NOMO-1 treated with dmso at 0.1 percent for 144 hours (cell line): ENCODE measurements at regions not wholly inside any gene's neighbourhood (a gene's known extent, or its start where the extent isn't known, plus 50 kb on each side); places are given as distances from the start of the nearest gene placed in this dataset.

ENCODE experiments used
- DNase-seq: peaks from one replicate; lab custom pipeline; 2025; ENCODE audit not compliant: unreplicated experiment; lab: John Stamatoyannopoulos, UW

GRCh38 chr10:25661632-25662031 lies 272.4 kb upstream of the MYO3A start:
- no peak for DNase-seq

- DNase-seq, result no peak
These were observed 267.8 kb upstream of the MYO3A start for GRCh38 chr10:25666276-25666675.

GRCh38 chr10:25675204-25675603 lies 258.8 kb upstream of the MYO3A start:
- no peak for DNase-seq

- no peak for DNase-seq
These were observed 258.4 kb upstream of the MYO3A start for GRCh38 chr10:25675615-25676014.

GRCh38 chr10:25678220-25678619 lies 255.8 kb upstream of the MYO3A start:
- no peak for DNase-seq

DNA sequence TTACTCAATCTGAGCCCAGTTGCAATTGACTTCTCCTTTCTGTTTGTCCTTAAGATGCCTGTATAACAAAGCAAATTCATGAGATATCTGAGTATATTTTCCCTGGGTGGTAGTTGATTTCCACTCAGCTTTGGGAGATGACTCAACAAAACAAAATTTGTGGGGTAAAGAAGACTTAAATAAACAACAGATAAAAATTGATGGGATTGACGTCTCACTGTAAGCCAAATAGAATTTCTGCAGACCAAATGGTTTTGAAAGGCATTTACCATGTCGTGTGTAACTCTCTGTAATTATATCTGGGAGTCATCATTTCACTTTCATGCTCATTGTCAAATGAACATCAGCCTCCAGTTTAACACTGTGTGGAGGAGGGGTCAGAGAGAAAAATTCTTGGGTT lies 255.4 kb upstream of the MYO3A start:
- no peak for DNase-seq

DNA sequence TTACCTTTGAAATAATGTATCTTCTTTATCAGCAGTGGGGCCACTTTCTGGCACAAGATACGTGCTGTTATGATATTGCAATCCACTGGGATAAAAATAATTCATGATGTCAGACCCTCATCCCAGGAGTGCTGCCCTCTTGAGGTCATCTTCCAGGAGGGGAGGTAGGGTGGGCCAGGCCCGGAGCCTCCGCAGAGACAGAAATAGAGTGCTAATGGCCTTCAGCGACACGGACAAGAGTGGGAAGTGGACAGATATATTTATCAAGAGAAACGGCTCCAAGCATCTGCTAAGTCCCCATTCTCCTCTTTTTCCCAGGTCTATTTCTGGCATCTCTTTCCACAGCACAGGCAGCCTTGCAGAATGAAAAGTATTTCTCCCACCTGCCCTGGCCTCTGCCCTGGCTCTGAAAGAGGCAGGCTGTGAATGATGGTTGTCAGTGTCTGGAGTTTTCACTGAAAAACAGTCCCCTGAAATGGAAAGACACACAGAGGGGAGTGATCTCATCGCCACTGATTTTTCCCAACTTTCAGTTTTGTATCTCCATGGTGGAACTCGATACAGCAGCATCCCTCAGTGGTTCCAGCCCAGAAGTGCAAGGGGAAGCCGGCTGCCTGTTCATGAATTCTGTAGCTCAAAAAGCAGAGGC lies 251.7 kb upstream of the MYO3A start:
- no peak for DNase-seq

GRCh38 chr10:25683344-25683743 lies 250.7 kb upstream of the MYO3A start:
- no peak for DNase-seq

DNA sequence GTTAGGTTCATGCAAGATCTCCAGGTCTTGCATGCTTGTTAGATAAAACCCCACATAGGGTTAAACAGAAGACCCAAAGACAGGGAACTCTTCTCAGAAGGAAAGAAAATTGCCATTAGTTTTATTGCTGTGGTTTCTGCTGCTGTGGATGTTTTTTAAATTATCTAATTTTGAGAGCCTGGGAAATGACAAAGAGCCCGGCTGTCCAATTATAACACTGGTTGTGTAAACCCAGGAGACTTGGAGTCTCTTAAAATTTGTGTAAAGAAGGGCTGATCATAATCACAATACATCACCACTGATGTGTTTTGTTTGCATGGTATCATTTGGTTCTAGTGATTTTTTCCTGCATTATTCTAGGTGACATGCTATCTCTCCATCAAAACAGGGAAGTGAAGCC lies 246.5 kb upstream of the MYO3A start:
- no peak for DNase-seq

DNA sequence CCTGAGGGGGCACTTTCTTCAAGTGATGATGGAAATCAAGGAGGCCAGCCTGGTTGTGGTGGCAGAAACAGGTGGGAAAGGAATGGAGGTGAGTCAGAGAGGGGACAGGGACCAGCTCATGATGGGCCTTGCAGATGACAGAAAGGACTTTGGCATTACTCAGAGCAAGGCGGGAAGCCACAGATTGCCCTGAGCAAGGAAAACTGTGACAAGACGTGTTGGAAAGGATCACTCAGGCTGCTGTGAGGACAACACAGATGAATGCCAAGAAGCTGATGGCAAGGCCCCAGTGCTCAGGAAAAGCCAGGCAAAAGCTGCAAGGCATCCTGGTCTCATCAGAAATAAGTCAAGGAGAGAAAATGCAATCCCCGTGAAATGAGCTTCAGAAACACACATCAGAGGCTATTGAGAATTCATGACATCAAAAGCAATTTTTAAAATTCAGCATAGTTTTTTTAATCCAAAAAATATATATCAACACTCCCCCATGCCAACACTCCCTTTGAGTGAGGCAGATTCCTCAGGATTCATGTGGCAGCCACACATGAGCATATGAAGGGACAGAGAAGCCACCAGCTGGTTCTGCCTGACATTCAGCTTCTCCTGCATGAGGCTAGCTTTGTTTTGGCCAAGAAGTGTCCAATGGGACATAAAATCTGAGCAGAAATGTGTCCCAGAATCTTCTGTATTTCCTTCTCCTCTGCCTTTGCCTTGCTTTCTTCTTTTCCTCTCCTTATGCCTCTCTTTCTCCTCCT lies 244.5 kb upstream of the MYO3A start:
- no peak for DNase-seq

- no peak for DNase-seq
These were observed 241.3 kb upstream of the MYO3A start for GRCh38 chr10:25692761-25693160.

GRCh38 chr10:25694206-25694933 lies 239.7 kb upstream of the MYO3A start:
- DNase-seq, result no peak

GRCh38 chr10:25694971-25695370 lies 239.1 kb upstream of the MYO3A start:
- no peak for DNase-seq

DNA sequence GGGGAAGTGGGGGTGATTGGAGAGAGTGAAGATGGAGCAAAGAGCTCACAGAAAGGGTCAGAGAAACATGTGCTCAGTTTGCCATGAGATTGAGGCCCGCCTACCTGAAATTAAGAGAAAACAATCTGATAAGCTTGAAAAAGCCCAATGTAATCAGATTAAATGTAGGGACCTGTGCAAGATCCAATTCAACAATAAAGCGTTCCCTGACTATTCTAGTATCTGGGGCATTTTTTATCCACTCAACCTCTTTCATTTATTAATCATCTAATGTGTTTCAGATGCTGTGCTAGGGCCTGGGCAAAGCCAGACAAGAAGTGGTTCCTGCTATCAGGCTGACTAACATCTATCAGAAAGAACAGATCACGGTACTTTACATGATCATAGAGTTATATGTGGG lies 238.4 kb upstream of the MYO3A start:
- DNase-seq, result no peak

DNA sequence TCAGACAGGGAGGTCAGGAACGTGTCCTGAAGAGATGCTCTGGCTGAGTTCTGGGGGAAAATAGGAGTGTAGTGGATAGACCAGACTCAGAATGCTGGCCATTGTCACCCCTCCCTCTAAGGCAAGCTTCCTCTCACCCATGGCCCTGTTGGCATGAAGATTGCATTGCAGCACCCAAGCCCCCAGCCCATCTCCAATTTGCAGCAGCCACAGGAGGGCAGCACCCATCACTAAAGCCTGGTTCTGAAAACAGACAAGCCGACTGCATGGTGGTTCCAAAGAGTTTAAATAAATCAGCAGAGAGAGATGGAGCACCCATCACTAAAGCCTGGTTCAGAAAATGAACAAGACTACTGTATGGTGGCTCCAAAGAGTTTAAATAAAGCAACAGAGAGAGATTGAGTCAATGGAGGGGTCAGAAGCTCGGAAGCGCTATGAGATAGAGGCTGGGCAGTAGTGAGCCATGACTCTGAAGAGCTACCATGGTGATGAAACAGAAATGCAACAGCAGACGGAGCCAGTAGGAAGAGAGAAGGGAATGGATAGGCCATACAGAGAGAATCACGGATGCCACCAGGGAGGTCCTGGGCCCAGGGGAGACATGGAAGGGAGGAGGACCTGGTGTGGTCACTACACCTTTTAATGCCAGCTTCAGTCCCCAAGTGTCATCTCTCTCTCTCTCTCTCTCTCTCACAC lies 237.9 kb upstream of the MYO3A start:
- no peak for DNase-seq

DNA sequence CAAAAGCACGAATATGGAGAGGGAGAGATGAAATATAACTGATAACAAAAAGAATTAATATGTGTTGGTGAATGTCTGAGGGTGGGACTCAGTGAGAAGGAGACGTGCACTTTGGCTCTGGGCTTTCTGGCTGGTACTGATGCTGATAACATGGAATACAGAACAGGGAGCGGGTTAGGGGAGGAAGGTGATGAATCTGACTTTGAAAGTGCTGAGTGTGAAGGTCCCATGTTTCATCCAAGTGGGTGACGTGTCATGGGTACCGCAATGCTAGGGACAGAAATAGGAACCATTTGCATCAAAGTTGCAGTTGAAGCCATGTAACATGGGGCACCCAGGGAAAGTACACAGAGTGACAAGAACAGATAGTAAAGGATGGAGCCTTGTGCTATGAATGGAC lies 236.6 kb upstream of the MYO3A start:
- no peak for DNase-seq

DNA sequence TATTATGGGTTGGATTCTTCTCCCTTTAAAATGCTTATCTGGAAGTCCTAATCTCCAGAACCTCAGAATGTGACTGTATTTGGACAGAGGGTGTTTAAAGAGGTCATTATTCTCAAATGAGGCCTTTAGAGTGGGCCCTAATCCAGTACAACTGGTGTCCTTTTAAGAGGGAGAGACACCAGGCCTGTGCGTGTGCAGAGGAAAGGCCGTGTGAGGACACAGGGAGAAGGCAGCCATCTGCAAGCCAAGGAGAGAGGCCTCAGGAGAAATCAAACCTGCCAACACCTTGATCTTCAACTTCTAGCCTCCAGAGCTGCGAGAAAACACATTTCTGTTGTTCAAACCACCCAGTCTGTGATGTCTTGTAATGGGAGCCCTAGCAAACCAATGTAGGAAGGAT lies 235.4 kb upstream of the MYO3A start:
- no peak for DNase-seq

- DNase-seq, result no peak
These were observed 234.4 kb upstream of the MYO3A start for GRCh38 chr10:25699631-25700030.

GRCh38 chr10:25701652-25702051 lies 232.4 kb upstream of the MYO3A start:
- DNase-seq, result no peak

DNA sequence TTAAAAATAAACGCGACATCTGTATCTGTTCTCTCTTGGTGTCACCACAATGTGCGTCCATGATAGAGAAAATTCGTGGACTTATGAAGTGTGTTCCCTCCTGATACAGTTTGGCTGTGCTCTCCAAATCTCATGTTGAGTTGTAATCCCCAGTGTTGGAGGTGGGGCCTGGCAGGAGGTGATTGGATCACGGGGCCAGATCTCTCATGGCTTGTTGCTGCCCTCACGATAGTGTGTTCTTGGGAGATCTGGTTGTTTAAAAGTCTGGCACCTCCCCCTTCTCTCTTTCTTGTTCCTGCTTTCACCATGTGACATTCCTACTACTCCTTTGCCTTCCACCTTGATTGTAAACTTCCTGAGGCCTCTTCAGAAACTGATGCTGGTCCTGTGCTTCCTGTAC lies 229.4 kb upstream of the MYO3A start:
- DNase-seq, result no peak

GRCh38 chr10:25707572-25707971 lies 226.5 kb upstream of the MYO3A start:
- no peak for DNase-seq
